IPS-18c (cell line): ENCODE measurements at regions not wholly inside any gene's neighbourhood (a gene's known extent, or its start where the extent isn't known, plus 50 kb on each side); places are given as distances from the start of the nearest gene placed in this dataset.

Experiments
- H3K4me3 ChIP-seq: 2 replicates; pipeline ENCODE4 v1.7.0; 2013; ENCODE audit warnings: low read depth, mild to moderate bottlenecking, low read length, moderate library complexity; ENCODE audit not compliant: insufficient read depth
- H3K9me3 ChIP-seq: one replicate; pipeline ENCODE4 v1.6.1; 2013; ENCODE audit warnings: mild to moderate bottlenecking, low read length, moderate library complexity; ENCODE audit not compliant: control insufficient read depth, insufficient read depth

- H3K4me3 ChIP-seq = no peak overlapping the region
- H3K9me3 ChIP-seq = no peaks in the 10 kb centered on the region
Observed at GRCh38 chrX:68934421-68934820, 105.6 kb downstream of the EFNB1 start.

DNA sequence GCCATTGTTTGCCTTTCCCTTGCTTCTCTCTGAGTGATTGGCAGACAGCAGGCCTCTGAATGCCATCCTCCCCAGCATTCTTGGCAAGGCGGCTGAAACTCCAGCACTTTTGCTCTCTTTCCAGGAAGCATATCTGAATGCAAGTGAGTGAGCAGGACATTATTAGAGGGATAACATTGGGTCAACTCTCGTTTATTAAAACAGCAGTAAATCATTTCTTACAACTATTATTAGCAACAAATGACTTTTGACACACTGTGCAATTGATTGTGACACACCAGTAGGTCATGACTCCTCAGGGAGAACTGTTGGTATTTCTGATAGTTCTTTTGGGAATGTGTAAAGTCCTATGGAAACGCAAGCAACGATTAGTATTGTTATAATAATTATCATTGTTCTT is 103.8 kb downstream of the EFNB1 start:
- H3K4me3 ChIP-seq = no peak overlapping the region
- peaks cover 2% of the 10 kb centered on the region for H3K9me3 ChIP-seq

GRCh38 chrX:68931345-68931744 is 102.5 kb downstream of the EFNB1 start:
- no peak overlapping the region for H3K4me3 ChIP-seq
- peaks cover 2% of the 10 kb centered on the region for H3K9me3 ChIP-seq

DNA sequence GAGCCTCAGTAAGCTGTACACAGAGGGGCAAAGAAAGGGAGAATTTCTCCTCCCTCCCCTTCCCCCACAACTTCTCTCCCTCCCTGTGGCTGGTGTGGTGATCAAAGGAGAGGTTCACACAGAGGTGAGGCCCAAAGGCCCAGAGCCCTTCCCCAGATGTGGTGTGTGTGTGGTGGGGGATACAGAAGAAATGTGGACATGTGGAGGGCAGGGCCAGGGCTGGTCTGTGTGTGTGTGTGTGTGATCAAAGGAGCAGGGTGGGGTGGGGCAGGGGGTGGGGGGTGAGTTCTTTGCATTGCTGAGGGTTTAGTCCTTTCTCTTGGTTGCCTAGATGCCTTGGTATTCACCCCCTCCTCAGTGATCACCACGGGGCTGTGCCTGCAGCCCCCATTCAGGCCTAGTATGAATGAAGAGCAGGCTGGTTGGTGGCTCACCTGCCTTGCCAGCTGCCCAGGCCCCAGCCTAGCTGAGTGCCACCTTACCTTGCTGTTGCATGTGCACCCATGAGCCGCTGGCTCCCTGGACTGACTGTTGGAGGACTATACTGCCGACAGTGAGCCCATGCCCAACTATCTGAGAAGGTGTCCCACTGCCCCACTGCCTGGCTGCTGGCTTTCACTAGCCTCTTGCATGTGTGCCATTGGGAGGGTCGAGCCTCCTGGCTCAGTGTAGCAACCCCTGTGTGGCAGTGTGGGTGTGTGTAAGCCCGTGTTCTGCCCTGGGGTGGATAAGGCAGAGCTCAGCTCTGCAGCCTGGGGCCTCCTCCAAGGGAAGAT is 101.9 kb downstream of the EFNB1 start:
- Histone ChIP-seq H3K4me3 (no peak overlapping the region), H3K9me3 (peaks cover 2% of the 10 kb centered on the region)

GRCh38 chrX:68929332-68930150 is 100.7 kb downstream of the EFNB1 start:
- no peak overlapping the region for H3K4me3 ChIP-seq
- H3K9me3 ChIP-seq = peaks cover 2% of the 10 kb centered on the region

DNA sequence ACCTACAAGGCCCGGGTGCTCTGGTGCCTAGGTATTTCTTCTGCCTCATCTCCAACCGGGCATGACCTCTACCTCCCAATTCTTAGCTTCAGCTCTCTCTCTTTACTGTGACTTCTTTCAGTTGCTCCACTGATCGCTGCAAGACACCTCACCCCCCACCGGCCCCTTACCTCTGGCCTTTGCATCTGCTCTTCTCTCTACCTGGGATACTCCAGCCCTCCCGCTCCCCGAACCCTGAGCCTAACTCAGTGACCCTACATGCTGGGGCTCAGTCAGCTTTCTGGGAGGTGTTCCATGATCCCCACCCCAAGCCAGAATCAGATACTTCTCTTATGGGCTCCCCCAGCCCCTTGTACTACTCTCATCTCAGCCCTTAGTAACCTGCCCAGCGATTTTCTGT is 99.6 kb downstream of the EFNB1 start:
- Histone ChIP-seq H3K4me3 (no peak overlapping the region), H3K9me3 (peaks cover 2% of the 10 kb centered on the region)

DNA sequence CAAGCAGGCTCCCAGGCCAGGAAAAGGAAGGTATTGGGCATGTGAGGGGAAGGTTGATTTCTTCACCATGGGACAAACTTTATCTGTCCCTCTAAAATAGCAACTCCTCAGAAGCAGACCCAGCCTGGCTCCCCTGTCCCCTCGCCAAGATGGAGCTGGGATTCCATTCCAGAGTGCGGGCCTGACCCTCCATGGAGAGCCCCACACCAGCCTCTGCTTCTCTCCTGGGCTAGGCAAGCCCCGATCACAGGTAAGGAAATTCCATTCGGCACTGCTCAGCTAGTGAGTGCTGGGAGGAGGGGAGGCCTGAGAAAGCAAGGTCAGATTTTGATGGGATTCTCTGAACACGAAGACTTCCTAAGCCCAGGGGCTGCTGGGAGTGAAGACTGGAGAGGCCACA is 98.4 kb downstream of the EFNB1 start:
- H3K9me3 ChIP-seq = peaks cover 2% of the 10 kb centered on the region

GRCh38 chrX:68923147-68923546 is 94.3 kb downstream of the EFNB1 start:
- Histone ChIP-seq H3K9me3 (no peaks in the 10 kb centered on the region), H3K4me3 (no peak overlapping the region)

More for the DNA sequence above, 98.4 kb downstream of the EFNB1 start:
- no peak overlapping the region for H3K4me3 ChIP-seq

DNA sequence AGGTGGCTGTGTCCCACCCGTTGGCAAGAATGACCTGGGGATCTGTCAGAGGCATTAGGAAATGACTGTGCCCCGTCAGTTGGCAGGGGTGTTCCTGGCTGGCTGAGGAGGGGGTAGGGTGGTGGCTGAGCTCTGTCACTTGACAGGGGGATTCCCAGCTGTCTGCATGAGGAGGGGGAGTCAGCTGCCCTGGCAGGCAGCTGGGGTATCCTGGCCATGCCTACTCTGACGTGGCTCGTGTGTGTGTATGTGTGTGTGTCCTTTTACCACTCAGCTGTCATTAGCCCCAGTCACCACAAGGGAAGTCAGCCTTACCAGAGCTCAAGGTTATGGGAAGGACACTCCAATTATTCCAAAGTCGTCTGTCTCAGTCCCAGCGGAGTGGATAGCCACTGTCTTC is 93.2 kb downstream of the EFNB1 start:
- Histone ChIP-seq H3K9me3 (peaks cover 5% of the 10 kb centered on the region), H3K4me3 (no peak overlapping the region)

- H3K9me3 ChIP-seq = peaks cover 6% of the 10 kb centered on the region
- no peak overlapping the region for H3K4me3 ChIP-seq
Observed at GRCh38 chrX:68920561-68920960, 91.7 kb downstream of the EFNB1 start.

DNA sequence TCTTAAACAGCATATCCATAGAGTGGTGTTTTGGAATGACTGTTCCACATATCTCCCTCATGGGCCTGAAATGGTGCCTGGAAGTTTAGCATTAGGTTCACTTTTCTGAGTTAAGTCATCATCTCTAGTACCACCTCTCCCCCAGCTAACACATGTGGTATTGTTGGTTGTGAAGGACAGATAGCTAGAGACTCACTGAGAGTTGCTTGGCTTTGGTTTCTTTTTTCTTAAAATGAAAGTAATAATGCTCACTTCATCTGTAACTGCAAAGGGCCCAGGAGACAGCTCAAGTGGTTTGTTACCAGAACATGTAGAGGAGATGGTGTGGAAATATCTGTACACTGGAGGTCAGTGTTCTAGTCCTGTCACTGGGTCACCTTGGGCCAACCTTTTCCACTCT is 90.9 kb downstream of the EFNB1 start:
- H3K9me3 ChIP-seq = peaks cover 6% of the 10 kb centered on the region
- no peak overlapping the region for H3K4me3 ChIP-seq

DNA sequence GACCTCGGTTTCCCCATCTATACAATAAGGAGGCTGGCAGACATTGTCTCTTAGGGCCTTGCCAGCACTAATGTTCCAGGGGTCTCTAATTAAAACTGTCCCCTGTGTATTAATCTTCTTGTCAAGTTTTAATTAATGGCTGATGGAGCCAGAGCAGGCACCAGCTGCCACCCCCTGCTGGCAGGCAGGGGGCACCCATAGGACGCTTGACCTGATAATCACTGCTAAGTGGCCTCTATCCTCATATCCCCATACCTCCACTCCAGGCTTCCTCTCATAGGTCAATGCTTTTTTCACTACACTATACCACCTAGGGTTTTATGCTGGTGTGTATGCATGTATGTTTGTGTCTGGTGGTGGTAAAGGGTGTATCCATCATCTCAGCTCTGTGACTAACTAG is 89.4 kb downstream of the EFNB1 start:
- Histone ChIP-seq H3K4me3 (no peak overlapping the region), H3K9me3 (peaks cover 6% of the 10 kb centered on the region)

- no peak overlapping the region for H3K4me3 ChIP-seq
- H3K9me3 ChIP-seq = peaks cover 6% of the 10 kb centered on the region
Observed at GRCh38 chrX:68917799-68918198, 89.0 kb downstream of the EFNB1 start.

- Histone ChIP-seq H3K9me3 (peaks cover 6% of the 10 kb centered on the region), H3K4me3 (no peak overlapping the region)
Observed at GRCh38 chrX:68916891-68917290, 88.1 kb downstream of the EFNB1 start.

GRCh38 chrX:68915778-68916177 is 87.0 kb downstream of the EFNB1 start:
- Histone ChIP-seq H3K9me3 (peaks cover 10% of the 10 kb centered on the region), H3K4me3 (no peak overlapping the region)

DNA sequence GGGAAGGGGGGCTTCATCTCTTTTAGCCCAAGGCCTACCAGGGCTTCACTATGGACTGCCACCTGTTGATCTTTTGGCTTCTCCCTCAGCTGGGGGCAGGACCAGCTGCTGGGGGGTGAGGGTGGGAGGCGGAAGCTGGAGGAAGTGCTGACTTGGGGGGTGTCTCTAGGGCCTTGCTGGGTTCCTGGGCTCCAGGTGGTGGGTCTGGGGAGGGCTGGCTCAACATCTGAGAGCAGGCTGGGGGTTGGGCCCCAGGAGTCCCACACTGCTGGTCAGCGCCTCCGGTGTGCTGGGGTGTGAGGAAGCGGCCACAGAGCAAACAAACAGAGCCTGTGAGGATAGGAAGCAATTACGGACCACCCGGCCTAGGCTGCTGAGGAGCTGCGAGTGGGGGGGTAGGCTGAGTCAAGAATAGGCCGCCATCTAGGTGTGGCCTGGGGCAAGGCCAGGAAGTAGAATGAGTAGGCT is 85.7 kb downstream of the EFNB1 start:
- H3K9me3 ChIP-seq = peaks cover 10% of the 10 kb centered on the region
- H3K4me3 ChIP-seq = no peak overlapping the region

GRCh38 chrX:68913249-68913547 is 84.4 kb downstream of the EFNB1 start:
- Histone ChIP-seq H3K9me3 (peaks cover 10% of the 10 kb centered on the region), H3K4me3 (no peak overlapping the region)

GRCh38 chrX:68912113-68912512 is 83.3 kb downstream of the EFNB1 start:
- H3K4me3 ChIP-seq = no peak overlapping the region
- H3K9me3 ChIP-seq = peaks cover 6% of the 10 kb centered on the region
